ENCODE measurements at regions not wholly inside any gene's neighbourhood (a gene's known extent, or its start where the extent isn't known, plus 50 kb on each side); places are given as distances from the start of the nearest gene placed in this dataset.

- Mint-ChIP-seq H3K36me3 (ENCODE audit: low read depth) (no peaks in the 10 kb centered on the region), H3K4me3 (no peak overlapping the region), H3K27ac (no peak overlapping the region), H3K27me3 (ENCODE audit: insufficient read depth) (peaks cover 9% of the 10 kb centered on the region), H3K9me3 (no peaks in the 10 kb centered on the region), H3K4me1 (peaks cover 15% of the 10 kb centered on the region)
- H3K4me3 ChIP-seq (ENCODE audit: low read length), result no peak overlapping the region
- DNase-seq, result no peak
- H3K27ac ChIP-seq (ENCODE audit: low read depth, low read length), result no peak overlapping the region
- no peak overlapping the region for H3K9ac ChIP-seq (ENCODE audit: extremely low read depth, low read length, poor library complexity, severe bottlenecking)
- 91% methylated on average over 2 of the region's 2 CpGs; no CpG with 5 or more reads in 1 of the 2 experiments for WGBS, 2 experiments (ENCODE audit: insufficient coverage in 1 of 2, insufficient read length in 1 of 2)
- no peak for TF ChIP-seq CTCF (conservative IDR thresholded peaks at IDR 0.05)
- no peaks in the 10 kb centered on the region for H3K4me1 ChIP-seq (ENCODE audit: control insufficient read depth, insufficient read depth, low read length)
- H3K27me3 ChIP-seq (ENCODE audit: control insufficient read depth, insufficient read depth, low read length, poor library complexity, severe bottlenecking), result no peaks in the 10 kb centered on the region
- H3K36me3 ChIP-seq (ENCODE audit: control insufficient read depth, insufficient read depth, low read length), result no peaks in the 10 kb centered on the region
- no peaks in the 10 kb centered on the region for H3K9me3 ChIP-seq (ENCODE audit: control insufficient read depth, low read length)
Measured at GRCh38 chr20:60428651-60429050, 470.4 kb downstream of the CDH26 start.

- DNase-seq, result no peak
- Histone ChIP-seq H3K9ac (ENCODE audit: extremely low read depth, low read length, poor library complexity, severe bottlenecking) (no peak overlapping the region), H3K9me3 (ENCODE audit: control insufficient read depth, low read length) (no peaks in the 10 kb centered on the region), H3K4me1 (ENCODE audit: control insufficient read depth, insufficient read depth, low read length) (no peaks in the 10 kb centered on the region), H3K4me3 (ENCODE audit: low read length) (no peak overlapping the region), H3K36me3 (ENCODE audit: control insufficient read depth, insufficient read depth, low read length) (no peaks in the 10 kb centered on the region), H3K27me3 (ENCODE audit: control insufficient read depth, insufficient read depth, low read length, poor library complexity, severe bottlenecking) (no peaks in the 10 kb centered on the region), H3K27ac (ENCODE audit: low read depth, low read length) (no peak overlapping the region)
- 96% methylated on average over 13 to 14 of the region's 14 CpGs for WGBS, 2 experiments (ENCODE audit: insufficient coverage in 1 of 2, insufficient read length in 1 of 2)
- Mint-ChIP-seq H3K4me3 (no peak overlapping the region), H3K36me3 (ENCODE audit: low read depth) (no peaks in the 10 kb centered on the region), H3K9me3 (no peaks in the 10 kb centered on the region), H3K27ac (no peak overlapping the region), H3K27me3 (ENCODE audit: insufficient read depth) (peaks cover 6% of the 10 kb centered on the region), H3K4me1 (peaks cover 16% of the 10 kb centered on the region)
- no peak for TF ChIP-seq CTCF (conservative IDR thresholded peaks at IDR 0.05)
Measured at GRCh38 chr20:60430516-60431001, 472.3 kb downstream of the CDH26 start.

GRCh38 chr20:60431349-60431748 is 473.1 kb downstream of the CDH26 start:
- Mint-ChIP-seq H3K36me3 (ENCODE audit: low read depth) (no peaks in the 10 kb centered on the region), H3K27ac (no peak overlapping the region), H3K4me1 (peaks cover 16% of the 10 kb centered on the region), H3K4me3 (no peak overlapping the region), H3K9me3 (no peaks in the 10 kb centered on the region), H3K27me3 (ENCODE audit: insufficient read depth) (peaks cover 1% of the 10 kb centered on the region)
- 85 to 86% methylated on average over 3 to 5 of the region's 5 CpGs for WGBS, 2 experiments (ENCODE audit: insufficient coverage in 1 of 2, insufficient read length in 1 of 2)
- no peak overlapping the region for H3K27ac ChIP-seq (ENCODE audit: low read depth, low read length)
- H3K27me3 ChIP-seq (ENCODE audit: control insufficient read depth, insufficient read depth, low read length, poor library complexity, severe bottlenecking), result no peaks in the 10 kb centered on the region
- no peak overlapping the region for H3K9ac ChIP-seq (ENCODE audit: extremely low read depth, low read length, poor library complexity, severe bottlenecking)
- no peaks in the 10 kb centered on the region for H3K36me3 ChIP-seq (ENCODE audit: control insufficient read depth, insufficient read depth, low read length)
- no peak for DNase-seq
- TF ChIP-seq CTCF (conservative IDR thresholded peaks at IDR 0.05), result no peak
- no peaks in the 10 kb centered on the region for H3K4me1 ChIP-seq (ENCODE audit: control insufficient read depth, insufficient read depth, low read length)
- no peaks in the 10 kb centered on the region for H3K9me3 ChIP-seq (ENCODE audit: control insufficient read depth, low read length)
- no peak overlapping the region for H3K4me3 ChIP-seq (ENCODE audit: low read length)

Data from endodermal cell (in vitro differentiated cells).